Fibroblast of pulmonary artery (primary cell): ENCODE measurements at regions not wholly inside any gene's neighbourhood (a gene's known extent, or its start where the extent isn't known, plus 50 kb on each side); places are given as distances from the start of the nearest gene placed in this dataset.

Source experiments
- DNase-seq: peaks from one replicate; pipeline ENCODE4 v3.0.0-alpha.2; 2010; ENCODE audit warnings: low read depth
- H3K4me3 ChIP-seq: replicated peaks from 2 replicates; pipeline ENCODE4 v1.5.1; 2011; ENCODE audit warnings: low read depth, mild to moderate bottlenecking, control low read depth, low read length, moderate library complexity
- TF ChIP-seq, protein P1 (sequence below): IDR thresholded peaks from 2 replicates; pipeline ENCODE4 v1.5.1; 2011; ENCODE audit warnings: mild to moderate bottlenecking, control low read depth, low read length, inconsistent platforms; ENCODE audit errors: missing control alignments

DNA sequence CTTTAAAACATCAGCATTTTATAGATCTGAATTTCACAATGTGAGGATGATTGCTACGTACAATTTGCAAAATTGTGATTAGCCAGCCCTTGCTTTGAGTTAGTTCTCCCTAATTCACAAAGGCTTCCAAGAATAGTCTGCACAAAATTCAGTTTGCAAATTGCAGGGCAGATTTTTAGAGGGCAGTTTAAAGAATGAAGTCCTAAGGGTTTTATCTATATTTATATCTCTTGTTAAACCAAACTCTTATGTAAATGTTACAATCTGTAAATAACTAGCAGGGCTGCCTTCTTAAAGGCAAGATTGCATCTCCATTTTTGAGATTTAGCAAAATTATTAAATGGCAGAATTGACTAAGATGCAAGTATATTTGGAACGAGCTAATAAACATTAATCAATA, 52.8 kb upstream of the ZNF536 start:
- no peak for DNase-seq
- no peak overlapping the region for H3K4me3 ChIP-seq
- TF ChIP-seq, protein P1, sequence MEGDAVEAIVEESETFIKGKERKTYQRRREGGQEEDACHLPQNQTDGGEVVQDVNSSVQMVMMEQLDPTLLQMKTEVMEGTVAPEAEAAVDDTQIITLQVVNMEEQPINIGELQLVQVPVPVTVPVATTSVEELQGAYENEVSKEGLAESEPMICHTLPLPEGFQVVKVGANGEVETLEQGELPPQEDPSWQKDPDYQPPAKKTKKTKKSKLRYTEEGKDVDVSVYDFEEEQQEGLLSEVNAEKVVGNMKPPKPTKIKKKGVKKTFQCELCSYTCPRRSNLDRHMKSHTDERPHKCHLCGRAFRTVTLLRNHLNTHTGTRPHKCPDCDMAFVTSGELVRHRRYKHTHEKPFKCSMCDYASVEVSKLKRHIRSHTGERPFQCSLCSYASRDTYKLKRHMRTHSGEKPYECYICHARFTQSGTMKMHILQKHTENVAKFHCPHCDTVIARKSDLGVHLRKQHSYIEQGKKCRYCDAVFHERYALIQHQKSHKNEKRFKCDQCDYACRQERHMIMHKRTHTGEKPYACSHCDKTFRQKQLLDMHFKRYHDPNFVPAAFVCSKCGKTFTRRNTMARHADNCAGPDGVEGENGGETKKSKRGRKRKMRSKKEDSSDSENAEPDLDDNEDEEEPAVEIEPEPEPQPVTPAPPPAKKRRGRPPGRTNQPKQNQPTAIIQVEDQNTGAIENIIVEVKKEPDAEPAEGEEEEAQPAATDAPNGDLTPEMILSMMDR: no peak

DNA sequence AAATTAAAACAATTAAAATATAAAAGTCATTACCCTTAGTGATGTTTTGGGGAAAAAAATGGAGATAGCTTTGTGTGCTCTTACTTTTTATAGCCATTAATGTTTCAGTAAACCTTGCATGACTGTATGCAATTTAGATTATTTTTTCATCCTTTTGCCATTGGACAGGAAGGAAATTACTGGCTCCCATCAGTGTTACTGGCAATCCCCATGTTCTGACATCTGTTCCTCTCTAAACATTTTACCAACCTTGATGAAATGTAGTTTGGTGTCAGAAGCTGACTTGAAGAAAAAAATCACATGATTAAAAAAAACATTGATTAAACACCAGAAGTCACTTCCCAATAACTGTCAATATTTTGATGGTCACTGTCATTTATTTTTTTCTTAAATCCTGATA, 52.3 kb upstream of the ZNF536 start:
- DNase-seq: no peak
- no peak overlapping the region for H3K4me3 ChIP-seq
- TF ChIP-seq, protein P1: no peak

DNA sequence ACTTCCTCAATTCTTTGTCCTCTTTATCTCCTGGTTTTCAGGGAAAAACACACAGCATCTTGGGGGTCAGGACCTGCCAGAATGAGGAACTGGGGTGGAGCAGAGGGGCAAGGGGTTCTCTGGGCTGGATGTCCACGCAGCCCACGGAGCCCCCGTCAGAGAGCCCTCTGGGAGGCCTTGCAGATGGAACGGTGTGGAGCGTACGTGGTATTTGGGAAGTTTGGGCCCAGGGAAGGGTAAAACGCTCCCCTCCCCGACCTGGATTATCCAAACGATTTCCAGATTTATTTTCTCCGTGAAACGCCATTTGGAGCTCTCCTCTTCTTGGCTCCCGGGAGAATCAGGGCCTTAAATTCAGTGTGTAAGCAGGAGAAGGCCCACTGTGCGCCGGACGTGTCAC, 51.7 kb upstream of the ZNF536 start:
- no peak for DNase-seq
- TF ChIP-seq, protein P1: no peak

DNA sequence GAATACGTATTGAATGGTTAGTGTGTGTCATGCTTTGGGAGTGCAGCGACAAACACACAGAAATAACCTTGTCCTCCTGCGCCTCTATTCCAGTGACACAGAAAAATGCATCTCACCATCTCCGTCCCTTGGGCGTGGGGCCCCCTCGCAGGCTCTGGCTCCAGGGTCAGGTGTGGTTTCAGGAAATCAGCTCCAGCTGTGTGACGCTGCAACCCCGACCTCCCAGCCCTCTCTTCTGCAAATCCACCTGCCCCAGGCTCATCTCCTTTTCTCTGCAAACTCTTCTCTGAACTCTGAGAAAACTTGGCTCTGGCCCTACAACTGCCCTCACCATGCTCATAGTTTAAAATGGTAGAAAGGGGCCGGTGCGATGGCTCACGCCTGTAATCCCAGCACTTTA, 51.3 kb upstream of the ZNF536 start:
- H3K4me3 ChIP-seq: no peak overlapping the region
- TF ChIP-seq, protein P1: no peak

More for the DNA sequence above, 51.7 kb upstream of the ZNF536 start:
- no peak overlapping the region for H3K4me3 ChIP-seq

More for the DNA sequence above, 51.3 kb upstream of the ZNF536 start:
- no peak for DNase-seq
